ENCODE measurements at regions not wholly inside any gene's neighbourhood (a gene's known extent, or its start where the extent isn't known, plus 50 kb on each side); places are given as distances from the start of the nearest gene placed in this dataset.

DNA sequence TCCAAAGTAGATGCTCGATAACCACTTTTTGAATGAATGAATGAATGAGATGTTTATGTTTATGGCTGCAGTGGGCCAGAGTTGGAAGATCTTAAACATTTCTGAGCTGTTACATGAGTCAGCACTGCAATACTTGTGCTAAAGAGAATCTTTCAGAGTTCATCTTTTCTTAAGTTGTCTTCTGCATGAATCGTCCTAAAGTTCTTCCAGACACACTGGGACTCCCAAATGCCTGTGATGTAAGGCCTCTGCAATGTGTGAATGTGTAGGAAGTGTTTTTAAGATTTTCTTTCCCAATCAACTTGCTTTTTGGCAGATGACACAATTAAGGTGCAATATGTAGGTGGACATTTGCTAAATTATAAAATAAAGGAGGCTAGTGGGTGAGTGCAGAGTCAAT lies 50.3 kb upstream of the TRIM9 start:
- H3K4me1 Mint-ChIP-seq, result no peaks in the 10 kb centered on the region
- H3K4me3 Mint-ChIP-seq, result no peak overlapping the region
- ATAC-seq, result no peak
- H3K27me3 Mint-ChIP-seq, result no peaks in the 10 kb centered on the region
- DNase-seq, result no peak
- peaks cover 0 to 9% of the 10 kb centered on the region in 2 donors for H3K9me3 Mint-ChIP-seq
- no peak overlapping the region for H3K27ac Mint-ChIP-seq

DNA sequence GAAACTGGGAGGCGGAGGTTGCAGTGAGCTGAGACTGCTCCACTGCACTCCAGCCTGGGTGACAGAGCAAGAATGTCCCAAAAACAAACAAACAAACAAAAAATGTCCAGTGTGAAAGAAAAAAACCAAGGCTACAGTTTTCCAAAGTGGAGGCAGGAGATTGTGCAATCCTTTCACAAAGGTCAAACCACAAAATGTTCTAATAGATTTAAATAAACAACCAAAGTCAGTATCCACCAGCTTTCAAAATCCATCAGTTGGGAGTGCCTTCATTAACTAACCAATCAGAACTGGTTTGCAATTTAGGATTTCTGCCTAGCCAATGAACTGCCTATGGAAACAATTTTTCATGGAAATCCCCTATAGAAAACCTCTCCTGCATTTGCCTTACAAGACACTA lies 52.3 kb upstream of the TRIM9 start:
- no peak for ATAC-seq
- no peaks in the 10 kb centered on the region for H3K27me3 Mint-ChIP-seq
- no peak overlapping the region for H3K27ac Mint-ChIP-seq
- no peak overlapping the region for H3K4me3 Mint-ChIP-seq
- DNase-seq, result no peak
- peaks cover 0 to 9% of the 10 kb centered on the region in 2 donors for H3K9me3 Mint-ChIP-seq
- H3K4me1 Mint-ChIP-seq, result no peaks in the 10 kb centered on the region

DNA sequence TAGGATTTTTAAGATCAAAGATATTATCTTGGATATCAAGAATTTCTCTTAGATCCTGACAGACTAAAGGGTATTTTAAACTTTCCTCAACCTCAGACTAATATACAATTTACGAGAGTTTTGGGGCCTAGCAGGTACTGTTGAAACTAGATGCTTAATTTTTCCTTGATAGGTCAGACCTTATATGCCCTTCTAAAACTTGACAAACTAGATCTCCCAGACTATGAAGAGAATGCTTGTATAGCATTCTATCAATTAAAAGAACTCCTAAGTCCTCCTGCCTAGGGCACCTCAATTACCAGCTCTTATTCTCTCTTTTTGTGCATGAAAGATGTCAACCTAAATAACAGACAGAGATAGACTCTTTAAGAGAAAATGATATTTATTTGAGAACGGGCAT lies 60.4 kb upstream of the TRIM9 start:
- ATAC-seq, result no peak
- no peaks in the 10 kb centered on the region for H3K9me3 Mint-ChIP-seq
- no peaks in the 10 kb centered on the region for H3K4me1 Mint-ChIP-seq
- H3K27me3 Mint-ChIP-seq, result no peaks in the 10 kb centered on the region
- no peak for DNase-seq
- H3K27ac Mint-ChIP-seq, result no peak overlapping the region
- H3K4me3 Mint-ChIP-seq, result no peak overlapping the region

DNA sequence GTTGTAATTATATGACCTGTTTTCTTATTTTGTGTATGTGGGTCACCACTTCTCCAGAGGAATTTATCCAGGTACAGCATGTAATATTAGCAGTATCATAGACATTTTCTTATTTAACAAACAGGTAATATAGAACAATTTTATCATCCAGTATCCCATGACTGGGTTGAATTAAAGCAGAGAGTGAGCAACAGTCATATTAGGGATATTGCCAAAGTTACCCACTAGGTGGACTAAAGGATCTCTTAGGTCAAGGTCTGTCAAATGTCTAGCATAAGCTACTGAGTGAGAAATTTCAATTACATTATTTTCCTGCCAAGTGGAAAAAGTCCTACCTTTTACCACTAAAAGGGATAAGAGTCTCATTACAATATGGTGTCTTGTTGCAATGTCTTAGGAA lies 62.1 kb upstream of the TRIM9 start:
- no peaks in the 10 kb centered on the region for H3K9me3 Mint-ChIP-seq
- DNase-seq (no peak), ATAC-seq (no peak)
- no peak overlapping the region for H3K4me3 Mint-ChIP-seq
- H3K27me3 Mint-ChIP-seq, result no peaks in the 10 kb centered on the region
- no peaks in the 10 kb centered on the region for H3K4me1 Mint-ChIP-seq
- peak overlapping the region in 1 of 2 donors; percentile 63 for H3K27ac Mint-ChIP-seq

DNA sequence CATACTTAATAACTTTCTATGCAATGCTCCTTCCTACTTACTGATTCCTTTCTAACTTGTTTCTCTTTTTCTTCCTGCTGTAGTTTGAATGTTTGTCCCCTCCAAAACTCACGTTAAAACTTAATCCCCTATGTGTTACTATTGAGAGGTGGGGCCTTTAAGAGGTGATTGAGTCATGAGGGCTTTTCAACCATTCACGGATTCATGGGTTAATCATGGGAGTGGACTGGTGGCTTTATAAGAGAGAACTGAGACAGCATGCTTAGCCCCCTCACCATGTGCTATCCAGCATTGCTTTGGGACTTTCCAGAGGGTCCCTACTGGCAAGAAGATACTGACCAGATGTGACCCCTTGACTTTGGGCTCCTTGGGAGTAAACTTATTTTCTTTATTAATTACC lies 66.0 kb upstream of the TRIM9 start:
- ATAC-seq, result no peak
- no peak overlapping the region for H3K27ac Mint-ChIP-seq
- H3K27me3 Mint-ChIP-seq, result no peaks in the 10 kb centered on the region
- no peaks in the 10 kb centered on the region for H3K4me1 Mint-ChIP-seq
- no peak overlapping the region for H3K4me3 Mint-ChIP-seq
- H3K9me3 Mint-ChIP-seq, result no peaks in the 10 kb centered on the region
- DNase-seq, result no peak

DNA sequence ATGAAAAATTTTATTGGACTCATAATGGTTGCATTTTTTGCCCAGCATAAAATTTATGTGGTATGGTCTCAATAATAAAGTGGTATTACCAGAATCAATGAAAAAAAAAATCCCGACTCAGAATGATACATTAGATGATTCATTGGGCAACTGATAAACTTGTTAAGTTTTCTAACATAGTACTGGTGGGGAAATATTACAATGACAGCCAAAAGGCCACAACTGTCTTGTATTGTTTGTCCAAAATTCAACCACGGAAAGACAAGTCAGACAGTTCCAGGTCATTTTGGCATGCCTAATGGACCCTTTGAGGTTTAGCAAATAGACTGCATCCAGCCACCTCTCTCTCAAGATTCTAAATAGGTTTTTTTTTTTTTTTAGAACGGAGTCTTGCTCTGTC lies 70.5 kb upstream of the TRIM9 start:
- DNase-seq (no peak), ATAC-seq (no peak)
- H3K27me3 Mint-ChIP-seq, result no peaks in the 10 kb centered on the region
- H3K4me3 Mint-ChIP-seq, result no peak overlapping the region
- H3K4me1 Mint-ChIP-seq, result peaks cover 20% of the 10 kb centered on the region
- H3K9me3 Mint-ChIP-seq, result no peaks in the 10 kb centered on the region
- peak overlapping the region in 1 of 2 donors; percentile 83 for H3K27ac Mint-ChIP-seq

DNA sequence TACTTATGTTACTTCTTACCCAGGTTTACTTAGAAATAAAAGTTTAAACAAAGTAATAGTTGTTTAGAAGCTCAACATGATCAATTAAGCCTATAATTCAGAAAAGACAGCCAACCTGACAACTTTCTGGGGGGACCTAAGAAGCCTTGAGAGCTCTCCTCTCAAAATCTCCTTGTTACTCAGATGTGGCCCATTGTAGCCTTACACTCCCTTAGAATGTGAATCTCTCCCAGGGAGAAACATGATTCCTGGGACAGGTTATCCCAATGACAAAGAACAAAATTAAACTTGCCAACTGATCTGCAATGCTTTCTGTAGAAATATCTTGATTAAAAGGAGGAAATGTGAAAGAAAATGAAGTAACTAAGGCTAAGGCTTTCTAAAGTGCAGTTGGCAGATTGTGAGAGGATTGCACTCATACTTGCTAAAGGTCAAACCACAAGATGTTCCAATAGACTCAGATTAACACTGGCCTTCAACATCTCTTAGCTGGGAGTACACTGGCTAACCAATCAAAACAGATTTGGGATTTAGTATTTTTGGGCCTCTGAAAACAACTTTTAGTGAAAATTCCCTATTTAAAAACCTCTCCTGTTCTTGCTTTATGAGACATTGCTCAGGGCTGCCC lies 72.3 kb upstream of the TMX1 start:
- no peak for DNase-seq
- H3K27me3 Mint-ChIP-seq, result no peaks in the 10 kb centered on the region
- H3K4me1 Mint-ChIP-seq, result peaks cover 20% of the 10 kb centered on the region
- peak; percentile 85 for ATAC-seq
- H3K4me3 Mint-ChIP-seq, result peak overlapping the region; percentile 19 to 35
- peak overlapping the region; percentile 92 to 93 for H3K27ac Mint-ChIP-seq
- H3K9me3 Mint-ChIP-seq, result no peaks in the 10 kb centered on the region

DNA sequence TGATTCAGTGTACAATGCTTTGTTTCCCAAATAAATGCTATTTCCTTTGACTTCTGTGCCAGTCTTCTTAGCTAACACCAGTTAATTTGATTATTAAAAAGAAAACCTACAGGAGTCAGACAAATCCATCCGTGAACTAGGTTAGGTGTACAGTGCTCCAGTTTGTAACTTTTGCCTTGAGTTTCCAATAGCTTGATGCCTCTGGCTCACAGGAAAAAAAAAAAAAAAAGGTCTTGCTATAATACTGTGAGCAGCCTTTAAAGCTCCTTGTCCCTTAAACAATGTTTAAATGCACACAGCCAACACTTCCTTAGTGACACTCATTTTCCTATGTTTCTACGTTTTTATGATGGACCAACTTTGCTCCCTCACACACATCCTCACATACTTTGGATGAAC lies 71.8 kb upstream of the TMX1 start:
- ATAC-seq (no peak), DNase-seq (no peak)
- no peaks in the 10 kb centered on the region for H3K9me3 Mint-ChIP-seq
- H3K4me1 Mint-ChIP-seq, result peaks cover 20% of the 10 kb centered on the region
- H3K27ac Mint-ChIP-seq, result peak overlapping the region in 1 of 2 donors; percentile 84
- no peak overlapping the region for H3K4me3 Mint-ChIP-seq
- H3K27me3 Mint-ChIP-seq, result no peaks in the 10 kb centered on the region

DNA sequence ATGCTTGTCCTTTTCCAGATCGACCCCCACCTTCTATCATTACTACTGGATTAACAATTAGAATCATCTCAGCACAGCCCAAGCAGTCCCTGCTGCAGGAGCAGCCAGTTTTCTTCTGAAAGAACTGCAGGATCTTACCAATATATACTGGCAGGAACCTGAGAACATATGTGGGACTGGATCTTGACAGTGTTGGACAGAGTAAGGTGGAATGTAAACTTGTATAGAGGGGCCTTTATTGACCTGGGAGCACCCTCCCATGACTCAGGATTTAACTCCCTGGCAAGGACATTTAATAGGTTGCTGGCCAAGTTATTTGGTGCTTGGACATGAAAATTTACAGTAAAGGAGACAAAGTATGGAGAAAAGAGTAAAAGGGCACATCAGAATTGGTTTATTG lies 66.2 kb upstream of the TMX1 start:
- peaks cover 12% of the 10 kb centered on the region for H3K27me3 Mint-ChIP-seq
- DNase-seq (no peak), ATAC-seq (no peak)
- H3K4me3 Mint-ChIP-seq, result no peak overlapping the region
- no peak overlapping the region for H3K27ac Mint-ChIP-seq
- no peaks in the 10 kb centered on the region for H3K4me1 Mint-ChIP-seq
- no peaks in the 10 kb centered on the region for H3K9me3 Mint-ChIP-seq

DNA sequence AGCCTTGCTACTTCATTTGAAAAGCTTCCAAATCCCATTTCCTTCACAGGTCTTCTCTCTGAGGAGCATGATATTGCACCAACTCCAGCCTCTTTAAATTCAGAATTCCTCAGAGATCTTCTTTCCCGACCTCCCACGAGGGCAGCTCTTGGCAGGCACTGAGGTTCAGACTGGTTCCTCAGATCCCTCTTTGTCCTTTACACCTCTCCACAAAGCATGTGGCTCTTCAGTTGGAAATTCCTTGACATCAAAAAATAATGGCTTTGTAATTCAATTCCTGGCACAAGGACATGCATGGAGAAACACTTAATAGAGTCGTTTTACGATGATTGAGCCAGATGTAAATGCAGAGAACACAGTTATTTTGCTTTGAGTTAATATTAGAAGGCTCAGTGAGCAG lies 63.2 kb upstream of the TMX1 start:
- no peak overlapping the region for H3K4me3 Mint-ChIP-seq
- H3K4me1 Mint-ChIP-seq, result no peaks in the 10 kb centered on the region
- peaks cover 22% of the 10 kb centered on the region for H3K27me3 Mint-ChIP-seq
- DNase-seq (no peak), ATAC-seq (no peak)
- no peaks in the 10 kb centered on the region for H3K9me3 Mint-ChIP-seq
- no peak overlapping the region for H3K27ac Mint-ChIP-seq

DNA sequence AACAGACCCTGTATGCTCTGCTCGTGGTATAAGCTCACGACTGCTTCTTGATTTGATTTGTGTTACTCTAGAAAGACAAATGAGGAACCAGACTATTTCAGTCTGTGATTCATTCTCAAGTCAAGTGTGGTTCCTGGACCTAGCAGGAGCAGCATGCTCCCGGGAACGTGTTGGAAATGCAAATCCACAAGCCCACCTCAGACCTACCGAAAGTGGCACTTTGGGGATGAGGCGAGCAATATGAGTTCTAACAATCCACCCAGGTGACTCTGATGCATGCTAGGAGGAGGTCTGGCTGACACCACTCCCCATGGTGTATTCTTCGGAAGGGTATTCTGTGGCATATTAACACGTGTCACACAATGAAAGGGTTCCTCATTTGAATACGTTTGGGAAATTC lies 59.5 kb upstream of the TMX1 start:
- ATAC-seq (no peak), DNase-seq (no peak)
- Mint-ChIP-seq H3K9me3 (peaks cover 0 to 6% of the 10 kb centered on the region in 2 donors), H3K27ac (no peak overlapping the region), H3K27me3 (peaks cover 17% of the 10 kb centered on the region), H3K4me3 (no peak overlapping the region), H3K4me1 (peaks cover 7% of the 10 kb centered on the region)

DNA sequence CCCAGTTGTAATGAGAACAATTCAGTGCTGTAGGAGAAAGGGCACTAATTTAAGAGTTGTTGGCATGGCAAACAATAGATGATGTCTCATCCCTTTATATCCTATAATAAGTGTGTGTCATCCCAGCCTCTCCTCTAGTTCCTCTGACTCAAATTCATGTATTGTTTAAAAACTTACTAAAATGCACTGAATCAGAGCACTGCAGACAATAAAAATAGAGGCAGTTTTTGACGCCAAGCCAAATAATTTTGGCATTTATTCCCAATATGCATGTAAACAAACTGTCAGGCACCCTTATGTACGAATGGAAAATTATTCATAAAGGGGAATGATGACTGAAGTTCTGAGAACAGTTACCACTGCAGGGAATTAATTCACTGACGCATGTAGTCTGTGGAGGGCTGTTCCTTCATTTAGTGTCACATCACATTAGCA lies 57.9 kb upstream of the TMX1 start:
- Mint-ChIP-seq H3K9me3 (peaks cover 0 to 6% of the 10 kb centered on the region in 2 donors), H3K27ac (no peak overlapping the region), H3K4me3 (no peak overlapping the region), H3K27me3 (peaks cover 10% of the 10 kb centered on the region), H3K4me1 (peaks cover 7% of the 10 kb centered on the region)
- DNase-seq (no peak), ATAC-seq (no peak)

DNA sequence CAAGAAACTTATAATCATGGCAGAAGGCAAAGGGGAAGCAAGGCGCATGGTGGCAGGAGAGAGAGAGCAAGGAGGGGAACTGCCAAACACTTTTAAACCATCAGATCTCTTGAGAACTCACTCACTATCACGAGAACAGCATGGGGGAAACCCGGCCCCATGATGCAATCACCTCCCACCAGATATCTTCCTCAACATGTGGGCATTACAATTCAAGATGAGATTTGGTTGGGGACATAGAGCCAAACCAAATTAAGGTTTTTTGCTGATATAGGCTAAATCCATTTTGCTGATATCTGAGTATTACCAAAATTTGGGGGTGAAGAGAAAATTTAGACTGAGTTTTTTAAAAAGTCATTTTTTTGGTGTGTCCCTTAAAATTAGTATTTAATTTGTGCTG lies 54.9 kb upstream of the TMX1 start:
- Mint-ChIP-seq H3K27ac (no peak overlapping the region), H3K27me3 (peaks cover 10% of the 10 kb centered on the region), H3K4me1 (peaks cover 7% of the 10 kb centered on the region), H3K4me3 (peak overlapping the region in 1 of 2 donors; percentile 2), H3K9me3 (peaks cover 0 to 6% of the 10 kb centered on the region in 2 donors)
- DNase-seq, result peak in 1 of 2 donors; percentile 21
- no peak for ATAC-seq

DNA sequence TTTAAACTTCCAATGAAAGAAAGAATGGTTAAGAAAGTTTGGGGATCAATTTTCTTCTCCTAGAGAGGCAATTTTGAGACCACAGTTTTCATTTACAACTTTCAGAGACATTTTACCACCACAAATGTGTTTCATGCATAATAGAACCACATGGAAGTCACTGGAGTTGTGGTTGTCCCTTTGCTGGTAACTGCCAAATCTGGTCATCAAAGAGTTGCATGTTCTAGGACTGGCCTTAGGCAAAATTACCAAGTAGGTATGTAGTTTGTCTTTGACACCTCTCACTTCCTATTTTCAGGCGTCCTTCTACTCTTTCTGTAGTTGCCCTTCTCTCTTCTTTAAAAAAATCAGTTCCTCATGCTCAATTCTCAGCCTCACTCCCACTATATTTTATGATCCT lies 54.3 kb upstream of the TMX1 start:
- ATAC-seq (no peak), DNase-seq (no peak)
- Mint-ChIP-seq H3K4me1 (peaks cover 7% of the 10 kb centered on the region), H3K27me3 (peaks cover 5% of the 10 kb centered on the region), H3K4me3 (no peak overlapping the region), H3K9me3 (peaks cover 0 to 6% of the 10 kb centered on the region in 2 donors), H3K27ac (no peak overlapping the region)

DNA sequence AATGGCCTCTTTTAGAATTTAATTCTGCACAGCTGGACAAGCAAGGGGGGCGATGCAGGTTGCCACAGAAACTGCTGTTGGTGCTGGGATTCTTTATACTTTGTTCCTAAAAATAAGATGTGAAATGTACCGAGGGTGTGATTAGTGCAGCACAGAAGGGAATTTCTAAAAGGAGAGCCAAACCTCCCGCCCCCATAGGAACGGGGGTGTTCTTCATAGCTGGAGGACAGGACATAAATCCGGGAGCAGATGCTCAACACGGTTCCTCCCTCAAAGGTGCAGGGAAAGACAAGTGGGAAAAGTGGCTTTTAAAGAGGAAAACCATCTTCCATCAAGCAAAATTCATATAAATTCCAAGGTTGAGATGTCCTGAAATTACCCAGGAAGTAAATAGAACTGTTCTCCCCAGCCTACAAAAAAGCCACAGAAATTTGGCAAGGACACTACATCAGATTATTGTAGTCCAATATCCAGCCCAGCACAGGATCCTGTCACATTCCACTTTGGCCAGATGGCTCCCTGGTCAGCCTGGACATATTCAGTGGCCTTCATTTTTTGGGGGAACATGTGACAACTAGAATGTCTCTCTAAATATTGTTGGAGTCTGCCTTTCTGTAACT lies 51.4 kb upstream of the TMX1 start:
- no peak for DNase-seq
- Mint-ChIP-seq H3K27ac (no peak overlapping the region), H3K4me1 (peaks cover 7% of the 10 kb centered on the region), H3K4me3 (no peak overlapping the region), H3K27me3 (no peaks in the 10 kb centered on the region), H3K9me3 (peaks cover 0 to 6% of the 10 kb centered on the region in 2 donors)
- no peak for ATAC-seq

DNA sequence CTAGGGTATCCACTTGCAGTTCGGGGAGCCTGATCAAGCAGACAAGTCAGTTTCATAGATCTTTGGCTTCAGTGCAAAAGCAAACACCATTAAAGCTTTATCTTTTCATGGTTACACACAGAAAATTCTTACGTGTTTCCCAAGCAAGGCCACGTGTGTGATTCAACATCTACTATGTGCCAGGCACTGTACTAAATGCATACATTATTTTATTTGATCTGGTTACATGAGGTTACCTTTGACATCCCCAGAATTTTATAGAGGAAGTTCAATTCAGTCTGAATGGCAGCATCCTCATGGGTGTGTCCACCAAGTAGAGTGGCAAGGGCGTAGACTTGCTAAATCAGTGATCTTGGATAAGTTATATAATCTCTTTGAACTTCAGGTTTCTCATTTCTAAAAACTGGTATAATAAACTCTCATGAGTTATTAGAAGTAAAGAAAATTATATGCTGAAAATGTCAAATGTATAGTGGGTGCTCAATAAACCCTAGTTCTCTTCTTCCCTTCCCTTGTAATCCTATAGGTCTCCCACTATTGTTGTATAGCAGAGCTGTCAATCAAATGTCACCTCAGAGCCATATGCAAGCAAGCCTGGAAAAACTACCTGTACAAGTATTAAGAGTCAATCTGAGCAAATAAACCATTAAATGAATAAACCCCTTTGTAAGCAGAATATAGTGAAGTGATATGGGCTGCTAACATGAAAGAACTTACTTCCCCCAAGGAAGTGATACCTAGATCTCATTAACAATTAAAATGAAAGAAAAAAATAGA lies 50.3 kb upstream of the TMX1 start:
- peaks cover 0 to 4% of the 10 kb centered on the region in 2 donors for H3K9me3 Mint-ChIP-seq
- DNase-seq (no peak), ATAC-seq (no peak)
- H3K4me3 Mint-ChIP-seq, result no peak overlapping the region
- peaks cover 6% of the 10 kb centered on the region for H3K4me1 Mint-ChIP-seq
- no peak overlapping the region for H3K27ac Mint-ChIP-seq
- H3K27me3 Mint-ChIP-seq, result no peaks in the 10 kb centered on the region

Data from stimulated activated naive CD8-positive, alpha-beta T cell treated with anti-CD3 and anti-CD28 coated beads, Interleukin-15, amount 100 ng/mL, for 72 hours (primary cell).